ENCODE measurements at regions not wholly inside any gene's neighbourhood (a gene's known extent, or its start where the extent isn't known, plus 50 kb on each side); places are given as distances from the start of the nearest gene placed in this dataset.
"Not testable (repeated sequence)": the region's sequence is repeated elsewhere in the genome, so short reads cannot be mapped to it uniquely, and the experiment has no call there.

- ChIA-PET POLR2A (no interaction called here), CTCF (interaction anchor here (0.9 kb wide), 1 partner anchor 127 kb away, joined by 4 read pairs; no protein-coding TSS in a partner anchor)
- no peak for TF ChIP-seq ARNT (IDR thresholded peaks at IDR 0.05)
- no peak for TF ChIP-seq HDGF (IDR thresholded peaks at IDR 0.05; ENCODE audit: borderline replicate concordance)
- no peak for TF ChIP-seq SUZ12 (IDR thresholded peaks at IDR 0.05)
- no peak for TF ChIP-seq CTBP1 (IDR thresholded peaks at IDR 0.05; ENCODE audit: borderline replicate concordance)
- no peak for DNase-seq (ENCODE audit: extremely low spot score)
These were observed 370.2 kb downstream of the ADGRD1 start for GRCh38 chr12:131323879-131324278.

- TF ChIP-seq FOXM1 (IDR thresholded peaks at IDR 0.05; ENCODE audit: borderline replicate concordance) (no peak), SP1 (IDR thresholded peaks at IDR 0.05) (no peak), L3MBTL2 (conservative IDR thresholded peaks at IDR 0.05) (no peak), BHLHE40 (IDR thresholded peaks at IDR 0.05; ENCODE audit: borderline replicate concordance) (no peak), TARDBP (IDR thresholded peaks at IDR 0.05) (no peak), ARNT (IDR thresholded peaks at IDR 0.05) (no peak), HDGF (IDR thresholded peaks at IDR 0.05; ENCODE audit: borderline replicate concordance) (no peak)
- CTCF ChIA-PET: no interaction called here
- POLR2A ChIA-PET: no interaction called here
- no peak for DNase-seq (ENCODE audit: extremely low spot score)
These were observed 374.1 kb downstream of the ADGRD1 start for GRCh38 chr12:131327521-131328488.

- DNase-seq (ENCODE audit: extremely low spot score); POLR2A ChIA-PET: not testable (repeated sequence)
- CTCF ChIA-PET: interaction anchor here (0.7 kb wide), 1 partner anchor 121 kb away, joined by 6 read pairs; no protein-coding TSS in a partner anchor
These were observed 375.4 kb downstream of the ADGRD1 start for GRCh38 chr12:131328861-131329845.

GRCh38 chr12:131330106-131330815, 376.6 kb downstream of the ADGRD1 start:
- CTCF ChIA-PET: no interaction called here
- DNase-seq (ENCODE audit: extremely low spot score): no peak
- TF ChIP-seq ARNT (IDR thresholded peaks at IDR 0.05): no peak
- no peak for TF ChIP-seq BHLHE40 (IDR thresholded peaks at IDR 0.05; ENCODE audit: borderline replicate concordance)
- TF ChIP-seq CTBP1 (IDR thresholded peaks at IDR 0.05; ENCODE audit: borderline replicate concordance): no peak
- TF ChIP-seq ZNF384 (IDR thresholded peaks at IDR 0.05): no peak
- no peak for TF ChIP-seq FOXM1 (IDR thresholded peaks at IDR 0.05; ENCODE audit: borderline replicate concordance)
- no peak for TF ChIP-seq SP1 (IDR thresholded peaks at IDR 0.05)
- TF ChIP-seq PKNOX1 (IDR thresholded peaks at IDR 0.05): no peak
- no peak for TF ChIP-seq L3MBTL2 (conservative IDR thresholded peaks at IDR 0.05)
- no peak for TF ChIP-seq FOXK2 (IDR thresholded peaks at IDR 0.05)
- no peak for TF ChIP-seq NFRKB (IDR thresholded peaks at IDR 0.05)
- no peak for TF ChIP-seq LEF1 (IDR thresholded peaks at IDR 0.05; ENCODE audit: borderline replicate concordance)
- TF ChIP-seq TARDBP (IDR thresholded peaks at IDR 0.05): no peak
- TF ChIP-seq HDGF (IDR thresholded peaks at IDR 0.05; ENCODE audit: borderline replicate concordance): no peak
- no peak for TF ChIP-seq ELF4 (IDR thresholded peaks at IDR 0.05)
- no peak for TF ChIP-seq SUZ12 (IDR thresholded peaks at IDR 0.05)
- no peak for TF ChIP-seq FOXA1 (IDR thresholded peaks at IDR 0.05)
- POLR2A ChIA-PET: no interaction called here

GRCh38 chr12:131331148-131331750, 377.5 kb downstream of the ADGRD1 start:
- CTCF ChIA-PET: no interaction called here
- TF ChIP-seq NFRKB (IDR thresholded peaks at IDR 0.05) (no peak), ARNT (IDR thresholded peaks at IDR 0.05) (no peak), BHLHE40 (IDR thresholded peaks at IDR 0.05; ENCODE audit: borderline replicate concordance) (no peak), SUZ12 (IDR thresholded peaks at IDR 0.05) (no peak), ELF4 (IDR thresholded peaks at IDR 0.05) (no peak), SP1 (IDR thresholded peaks at IDR 0.05) (no peak), HDGF (IDR thresholded peaks at IDR 0.05; ENCODE audit: borderline replicate concordance) (no peak), TARDBP (IDR thresholded peaks at IDR 0.05) (no peak), FOXK2 (IDR thresholded peaks at IDR 0.05) (no peak), FOXM1 (IDR thresholded peaks at IDR 0.05; ENCODE audit: borderline replicate concordance) (no peak), FOXA1 (IDR thresholded peaks at IDR 0.05) (no peak), CTBP1 (IDR thresholded peaks at IDR 0.05; ENCODE audit: borderline replicate concordance) (no peak), L3MBTL2 (conservative IDR thresholded peaks at IDR 0.05) (no peak), ZNF384 (IDR thresholded peaks at IDR 0.05) (no peak), PKNOX1 (IDR thresholded peaks at IDR 0.05) (no peak), LEF1 (IDR thresholded peaks at IDR 0.05; ENCODE audit: borderline replicate concordance) (no peak)
- POLR2A ChIA-PET: no interaction called here
- DNase-seq (ENCODE audit: extremely low spot score): no peak
